ENCODE measurements at regions not wholly inside any gene's neighbourhood (a gene's known extent, or its start where the extent isn't known, plus 50 kb on each side); places are given as distances from the start of the nearest gene placed in this dataset.
"Not testable (repeated sequence)": the region's sequence is repeated elsewhere in the genome, so short reads cannot be mapped to it uniquely, and the experiment has no call there.

DNA sequence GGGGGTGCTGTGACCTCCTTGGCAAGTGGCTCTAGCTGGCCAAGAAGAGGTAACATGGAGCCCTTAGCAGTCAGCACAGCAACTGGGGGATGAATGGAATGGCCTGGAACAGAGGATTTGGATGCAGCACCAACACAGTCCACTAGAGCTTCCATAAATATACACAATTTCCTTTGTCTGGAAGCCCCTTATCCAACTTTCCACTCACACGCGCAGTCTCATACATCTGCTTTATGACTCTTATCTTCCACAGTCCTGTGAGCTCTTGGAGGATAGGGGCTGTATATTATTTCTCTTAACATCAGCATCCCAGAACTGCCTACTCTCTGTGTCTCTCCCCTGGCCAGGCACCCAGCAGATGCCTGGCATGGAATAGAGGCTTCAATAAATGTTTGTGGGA is 235.6 kb upstream of the MAF start:
- no CpG with 5 or more reads among the region's 2 CpGs for WGBS (ENCODE audit: insufficient coverage)
- no peaks in the 10 kb centered on the region for H3K9me3 ChIP-seq (ENCODE audit: control insufficient read depth, insufficient read depth, low read length)
- intact Hi-C loops (cut with micrococcal nuclease), result no loop called here
- H3K27ac ChIP-seq (ENCODE audit: low read length), result no peak overlapping the region
- TF ChIP-seq, protein P1, sequence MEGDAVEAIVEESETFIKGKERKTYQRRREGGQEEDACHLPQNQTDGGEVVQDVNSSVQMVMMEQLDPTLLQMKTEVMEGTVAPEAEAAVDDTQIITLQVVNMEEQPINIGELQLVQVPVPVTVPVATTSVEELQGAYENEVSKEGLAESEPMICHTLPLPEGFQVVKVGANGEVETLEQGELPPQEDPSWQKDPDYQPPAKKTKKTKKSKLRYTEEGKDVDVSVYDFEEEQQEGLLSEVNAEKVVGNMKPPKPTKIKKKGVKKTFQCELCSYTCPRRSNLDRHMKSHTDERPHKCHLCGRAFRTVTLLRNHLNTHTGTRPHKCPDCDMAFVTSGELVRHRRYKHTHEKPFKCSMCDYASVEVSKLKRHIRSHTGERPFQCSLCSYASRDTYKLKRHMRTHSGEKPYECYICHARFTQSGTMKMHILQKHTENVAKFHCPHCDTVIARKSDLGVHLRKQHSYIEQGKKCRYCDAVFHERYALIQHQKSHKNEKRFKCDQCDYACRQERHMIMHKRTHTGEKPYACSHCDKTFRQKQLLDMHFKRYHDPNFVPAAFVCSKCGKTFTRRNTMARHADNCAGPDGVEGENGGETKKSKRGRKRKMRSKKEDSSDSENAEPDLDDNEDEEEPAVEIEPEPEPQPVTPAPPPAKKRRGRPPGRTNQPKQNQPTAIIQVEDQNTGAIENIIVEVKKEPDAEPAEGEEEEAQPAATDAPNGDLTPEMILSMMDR (IDR thresholded peaks at IDR 0.05), result no peak
- DNase-seq (no peak), ATAC-seq (no peak)
- H3K36me3 ChIP-seq (ENCODE audit: control insufficient read depth, insufficient read depth, low read length), result no peaks in the 10 kb centered on the region
- Mint-ChIP-seq H3K9me3 (no peaks in the 10 kb centered on the region), H3K4me3 (no peak overlapping the region), H3K36me3 (no peaks in the 10 kb centered on the region), H3K4me1 (no peaks in the 10 kb centered on the region), H3K27ac (no peak overlapping the region), H3K27me3 (ENCODE audit: low read depth in 2 of 2) (peaks cover 2 to 12% of the 10 kb centered on the region in 2 donors)
- no peaks in the 10 kb centered on the region for H3K4me1 ChIP-seq (ENCODE audit: control insufficient read depth, insufficient read depth, low read length)
- H3K4me3 ChIP-seq (ENCODE audit: low read length), result no peak overlapping the region
- H3K27me3 ChIP-seq (ENCODE audit: control insufficient read depth, insufficient read depth, low read length), result no peaks in the 10 kb centered on the region

DNA sequence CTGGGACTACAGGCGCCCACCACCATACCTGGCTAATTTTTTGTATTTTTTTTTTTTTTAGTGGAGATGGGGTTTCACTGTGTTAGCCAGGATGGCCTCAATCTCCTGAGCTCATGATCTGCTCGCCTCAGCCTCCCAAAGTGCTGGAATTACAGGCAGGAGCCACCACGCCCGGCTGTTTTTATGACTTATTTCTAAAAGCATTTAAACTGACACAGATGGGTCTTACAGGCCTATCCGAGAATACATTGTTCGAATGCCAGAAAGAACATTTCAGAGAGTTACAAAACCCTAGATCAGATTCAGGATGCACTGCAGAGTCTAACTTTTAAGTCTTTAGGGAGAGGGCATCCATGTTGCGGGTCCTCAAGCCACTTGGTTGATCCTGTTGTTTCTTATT is 234.7 kb upstream of the MAF start:
- DNase-seq (no peak), ATAC-seq (no peak)
- Histone ChIP-seq H3K27ac (ENCODE audit: low read length) (no peak overlapping the region), H3K36me3 (ENCODE audit: control insufficient read depth, insufficient read depth, low read length) (no peaks in the 10 kb centered on the region), H3K27me3 (ENCODE audit: control insufficient read depth, insufficient read depth, low read length) (no peaks in the 10 kb centered on the region), H3K9me3 (ENCODE audit: control insufficient read depth, insufficient read depth, low read length) (no peaks in the 10 kb centered on the region), H3K4me3 (ENCODE audit: low read length) (no peak overlapping the region), H3K4me1 (ENCODE audit: control insufficient read depth, insufficient read depth, low read length) (no peaks in the 10 kb centered on the region)
- intact Hi-C loops (cut with micrococcal nuclease), result no loop called here
- H3K27me3 Mint-ChIP-seq (ENCODE audit: low read depth in 2 of 2), result peaks cover 2 to 15% of the 10 kb centered on the region in 2 donors
- no peaks in the 10 kb centered on the region for H3K4me1 Mint-ChIP-seq
- no peaks in the 10 kb centered on the region for H3K36me3 Mint-ChIP-seq
- H3K9me3 Mint-ChIP-seq, result no peaks in the 10 kb centered on the region
- no peak overlapping the region for H3K4me3 Mint-ChIP-seq
- WGBS (ENCODE audit: insufficient coverage), result 95% methylated on average over 7 of the region's 7 CpGs
- H3K27ac Mint-ChIP-seq, result no peak overlapping the region
- TF ChIP-seq, protein P1 (IDR thresholded peaks at IDR 0.05), result no peak

DNA sequence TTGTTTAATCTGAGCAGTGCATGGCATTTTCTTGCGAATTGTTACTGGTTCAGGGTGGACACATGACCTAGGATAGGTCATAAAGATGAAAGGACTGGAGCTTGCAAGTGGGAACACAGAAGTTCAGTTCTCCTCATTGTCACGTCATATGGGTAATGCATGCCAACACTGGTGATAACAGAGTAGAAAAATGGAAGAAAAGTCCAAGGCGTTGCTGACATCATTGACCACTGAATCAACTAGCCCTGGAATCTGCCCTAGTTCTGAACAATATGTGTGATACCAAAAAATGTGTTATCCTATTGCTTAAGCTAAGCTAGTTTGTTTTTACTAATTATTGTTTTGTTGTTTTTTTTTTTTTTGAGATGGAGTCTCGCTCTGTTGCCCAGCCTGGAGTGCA is 234.2 kb upstream of the MAF start:
- no peak overlapping the region for H3K4me3 ChIP-seq (ENCODE audit: low read length)
- no peaks in the 10 kb centered on the region for H3K9me3 Mint-ChIP-seq
- no peaks in the 10 kb centered on the region for H3K27me3 ChIP-seq (ENCODE audit: control insufficient read depth, insufficient read depth, low read length)
- WGBS (ENCODE audit: insufficient coverage), result 80% methylated on average over 4 of the region's 4 CpGs
- no peak overlapping the region for H3K4me3 Mint-ChIP-seq
- H3K27ac ChIP-seq (ENCODE audit: low read length), result no peak overlapping the region
- TF ChIP-seq, protein P1 (IDR thresholded peaks at IDR 0.05), result no peak
- H3K27me3 Mint-ChIP-seq (ENCODE audit: low read depth in 2 of 2), result peaks cover 2 to 15% of the 10 kb centered on the region in 2 donors
- no peaks in the 10 kb centered on the region for H3K36me3 Mint-ChIP-seq
- DNase-seq (no peak), ATAC-seq (no peak)
- no peaks in the 10 kb centered on the region for H3K4me1 Mint-ChIP-seq
- no peaks in the 10 kb centered on the region for H3K36me3 ChIP-seq (ENCODE audit: control insufficient read depth, insufficient read depth, low read length)
- no peaks in the 10 kb centered on the region for H3K4me1 ChIP-seq (ENCODE audit: control insufficient read depth, insufficient read depth, low read length)
- no peaks in the 10 kb centered on the region for H3K9me3 ChIP-seq (ENCODE audit: control insufficient read depth, insufficient read depth, low read length)
- H3K27ac Mint-ChIP-seq, result no peak overlapping the region
- intact Hi-C loops (cut with micrococcal nuclease), result no loop called here

DNA sequence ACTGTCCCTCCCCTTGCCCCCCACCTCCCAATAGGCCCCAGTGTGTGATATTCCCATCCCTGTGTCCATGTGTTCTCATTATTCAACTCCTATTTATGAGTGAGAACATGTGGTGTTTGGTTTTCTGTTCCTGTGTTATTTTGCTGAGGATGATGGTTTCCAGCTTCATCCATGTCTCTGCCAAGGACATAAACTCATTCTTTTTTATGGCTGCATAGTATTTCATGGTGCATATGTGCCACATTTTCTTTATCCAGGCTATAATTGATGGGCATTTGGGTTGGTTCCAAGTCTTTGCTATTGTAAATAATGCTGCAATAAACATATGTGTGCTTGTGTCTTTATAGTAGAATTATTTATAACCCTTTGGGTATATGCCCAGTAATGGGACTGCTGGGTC is 233.5 kb upstream of the MAF start:
- H3K27ac Mint-ChIP-seq; H3K9me3 ChIP-seq (ENCODE audit: control insufficient read depth, insufficient read depth, low read length); intact Hi-C loops (cut with micrococcal nuclease): not testable (repeated sequence)

More for the DNA sequence above, 233.5 kb upstream of the MAF start:
- peaks cover 2 to 15% of the 10 kb centered on the region in 2 donors for H3K27me3 Mint-ChIP-seq (ENCODE audit: low read depth in 2 of 2)
- H3K36me3 ChIP-seq (ENCODE audit: control insufficient read depth, insufficient read depth, low read length); H3K36me3 Mint-ChIP-seq; DNase-seq; H3K4me1 Mint-ChIP-seq; H3K4me3 ChIP-seq (ENCODE audit: low read length); H3K27me3 ChIP-seq (ENCODE audit: control insufficient read depth, insufficient read depth, low read length); H3K4me1 ChIP-seq (ENCODE audit: control insufficient read depth, insufficient read depth, low read length); H3K4me3 Mint-ChIP-seq; ATAC-seq; H3K27ac ChIP-seq (ENCODE audit: low read length); H3K9me3 Mint-ChIP-seq: not testable (repeated sequence)
